ENCODE measurements at regions not wholly inside any gene's neighbourhood (a gene's known extent, or its start where the extent isn't known, plus 50 kb on each side); places are given as distances from the start of the nearest gene placed in this dataset.

DNA sequence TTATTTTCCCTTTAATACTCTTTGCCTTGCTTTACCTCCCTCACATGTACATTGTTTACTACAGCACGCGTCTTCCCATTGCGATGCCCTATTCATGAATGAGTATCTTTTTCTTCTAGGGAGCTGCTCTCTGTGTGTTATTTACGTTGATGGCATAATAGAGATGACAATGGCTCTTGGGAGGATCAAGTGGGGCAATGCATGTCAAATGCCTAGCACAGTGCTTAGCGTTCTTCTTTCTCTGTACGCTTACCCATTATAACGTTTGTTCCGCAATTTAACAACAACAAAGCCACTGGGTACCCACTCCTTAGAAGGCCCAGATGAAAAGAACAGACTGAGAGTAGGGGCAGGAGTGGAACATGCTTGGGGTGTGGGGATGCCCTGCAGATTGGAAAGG lies 271.6 kb upstream of the TNRC6C start:
- ATAC-seq (no peak), DNase-seq (ENCODE audit: low spot score) (no peak)
- ChIA-PET POLR2A (no interaction called here), CTCF (no interaction called here)
- Mint-ChIP-seq H3K9me3 (no peaks in the 10 kb centered on the region; the same call in 1 of the 2 replicates), H3K27me3 (ENCODE audit: low read depth) (peaks cover 2% of the 10 kb centered on the region; the same call in 1 of the 2 replicates), H3K4me3 (no peak overlapping the region), H3K4me1 (peaks cover 29% of the 10 kb centered on the region), H3K27ac (no peak overlapping the region), H3K36me3 (no peaks in the 10 kb centered on the region)
- TF ChIP-seq MXD4 (CRISPR knock-in tag; IDR thresholded peaks at IDR 0.05; ENCODE audit: borderline replicate concordance) (no peak), NFATC4 (CRISPR knock-in tag; IDR thresholded peaks at IDR 0.05) (no peak), KAT7 (CRISPR knock-in tag; IDR thresholded peaks at IDR 0.05; ENCODE audit: borderline replicate concordance) (no peak), OVOL2 (CRISPR knock-in tag; IDR thresholded peaks at IDR 0.05; ENCODE audit: borderline replicate concordance) (no peak), NFYB (CRISPR knock-in tag; conservative IDR thresholded peaks at IDR 0.05; ENCODE audit: low read depth) (no peak)
- TF ChIP-seq, protein P1, sequence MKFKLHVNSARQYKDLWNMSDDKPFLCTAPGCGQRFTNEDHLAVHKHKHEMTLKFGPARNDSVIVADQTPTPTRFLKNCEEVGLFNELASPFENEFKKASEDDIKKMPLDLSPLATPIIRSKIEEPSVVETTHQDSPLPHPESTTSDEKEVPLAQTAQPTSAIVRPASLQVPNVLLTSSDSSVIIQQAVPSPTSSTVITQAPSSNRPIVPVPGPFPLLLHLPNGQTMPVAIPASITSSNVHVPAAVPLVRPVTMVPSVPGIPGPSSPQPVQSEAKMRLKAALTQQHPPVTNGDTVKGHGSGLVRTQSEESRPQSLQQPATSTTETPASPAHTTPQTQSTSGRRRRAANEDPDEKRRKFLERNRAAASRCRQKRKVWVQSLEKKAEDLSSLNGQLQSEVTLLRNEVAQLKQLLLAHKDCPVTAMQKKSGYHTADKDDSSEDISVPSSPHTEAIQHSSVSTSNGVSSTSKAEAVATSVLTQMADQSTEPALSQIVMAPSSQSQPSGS (CRISPR knock-in tag; IDR thresholded peaks at IDR 0.05; ENCODE audit: borderline replicate concordance, low read depth) = no peak
- TF ChIP-seq, protein P2, sequence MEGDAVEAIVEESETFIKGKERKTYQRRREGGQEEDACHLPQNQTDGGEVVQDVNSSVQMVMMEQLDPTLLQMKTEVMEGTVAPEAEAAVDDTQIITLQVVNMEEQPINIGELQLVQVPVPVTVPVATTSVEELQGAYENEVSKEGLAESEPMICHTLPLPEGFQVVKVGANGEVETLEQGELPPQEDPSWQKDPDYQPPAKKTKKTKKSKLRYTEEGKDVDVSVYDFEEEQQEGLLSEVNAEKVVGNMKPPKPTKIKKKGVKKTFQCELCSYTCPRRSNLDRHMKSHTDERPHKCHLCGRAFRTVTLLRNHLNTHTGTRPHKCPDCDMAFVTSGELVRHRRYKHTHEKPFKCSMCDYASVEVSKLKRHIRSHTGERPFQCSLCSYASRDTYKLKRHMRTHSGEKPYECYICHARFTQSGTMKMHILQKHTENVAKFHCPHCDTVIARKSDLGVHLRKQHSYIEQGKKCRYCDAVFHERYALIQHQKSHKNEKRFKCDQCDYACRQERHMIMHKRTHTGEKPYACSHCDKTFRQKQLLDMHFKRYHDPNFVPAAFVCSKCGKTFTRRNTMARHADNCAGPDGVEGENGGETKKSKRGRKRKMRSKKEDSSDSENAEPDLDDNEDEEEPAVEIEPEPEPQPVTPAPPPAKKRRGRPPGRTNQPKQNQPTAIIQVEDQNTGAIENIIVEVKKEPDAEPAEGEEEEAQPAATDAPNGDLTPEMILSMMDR (IDR thresholded peaks at IDR 0.05) = no peak
- TF ChIP-seq, protein P3, sequence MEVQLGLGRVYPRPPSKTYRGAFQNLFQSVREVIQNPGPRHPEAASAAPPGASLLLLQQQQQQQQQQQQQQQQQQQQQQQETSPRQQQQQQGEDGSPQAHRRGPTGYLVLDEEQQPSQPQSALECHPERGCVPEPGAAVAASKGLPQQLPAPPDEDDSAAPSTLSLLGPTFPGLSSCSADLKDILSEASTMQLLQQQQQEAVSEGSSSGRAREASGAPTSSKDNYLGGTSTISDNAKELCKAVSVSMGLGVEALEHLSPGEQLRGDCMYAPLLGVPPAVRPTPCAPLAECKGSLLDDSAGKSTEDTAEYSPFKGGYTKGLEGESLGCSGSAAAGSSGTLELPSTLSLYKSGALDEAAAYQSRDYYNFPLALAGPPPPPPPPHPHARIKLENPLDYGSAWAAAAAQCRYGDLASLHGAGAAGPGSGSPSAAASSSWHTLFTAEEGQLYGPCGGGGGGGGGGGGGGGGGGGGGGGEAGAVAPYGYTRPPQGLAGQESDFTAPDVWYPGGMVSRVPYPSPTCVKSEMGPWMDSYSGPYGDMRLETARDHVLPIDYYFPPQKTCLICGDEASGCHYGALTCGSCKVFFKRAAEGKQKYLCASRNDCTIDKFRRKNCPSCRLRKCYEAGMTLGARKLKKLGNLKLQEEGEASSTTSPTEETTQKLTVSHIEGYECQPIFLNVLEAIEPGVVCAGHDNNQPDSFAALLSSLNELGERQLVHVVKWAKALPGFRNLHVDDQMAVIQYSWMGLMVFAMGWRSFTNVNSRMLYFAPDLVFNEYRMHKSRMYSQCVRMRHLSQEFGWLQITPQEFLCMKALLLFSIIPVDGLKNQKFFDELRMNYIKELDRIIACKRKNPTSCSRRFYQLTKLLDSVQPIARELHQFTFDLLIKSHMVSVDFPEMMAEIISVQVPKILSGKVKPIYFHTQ (CRISPR knock-in tag; IDR thresholded peaks at IDR 0.05) = no peak
- TF ChIP-seq, protein P4, sequence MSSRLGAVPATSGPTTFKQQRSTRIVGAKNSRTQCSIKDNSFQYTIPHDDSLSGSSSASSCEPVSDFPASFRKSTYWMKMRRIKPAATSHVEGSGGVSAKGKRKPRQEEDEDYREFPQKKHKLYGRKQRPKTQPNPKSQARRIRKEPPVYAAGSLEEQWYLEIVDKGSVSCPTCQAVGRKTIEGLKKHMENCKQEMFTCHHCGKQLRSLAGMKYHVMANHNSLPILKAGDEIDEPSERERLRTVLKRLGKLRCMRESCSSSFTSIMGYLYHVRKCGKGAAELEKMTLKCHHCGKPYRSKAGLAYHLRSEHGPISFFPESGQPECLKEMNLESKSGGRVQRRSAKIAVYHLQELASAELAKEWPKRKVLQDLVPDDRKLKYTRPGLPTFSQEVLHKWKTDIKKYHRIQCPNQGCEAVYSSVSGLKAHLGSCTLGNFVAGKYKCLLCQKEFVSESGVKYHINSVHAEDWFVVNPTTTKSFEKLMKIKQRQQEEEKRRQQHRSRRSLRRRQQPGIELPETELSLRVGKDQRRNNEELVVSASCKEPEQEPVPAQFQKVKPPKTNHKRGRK (CRISPR knock-in tag; IDR thresholded peaks at IDR 0.05; ENCODE audit: borderline replicate concordance) = no peak
- TF ChIP-seq, protein P5, sequence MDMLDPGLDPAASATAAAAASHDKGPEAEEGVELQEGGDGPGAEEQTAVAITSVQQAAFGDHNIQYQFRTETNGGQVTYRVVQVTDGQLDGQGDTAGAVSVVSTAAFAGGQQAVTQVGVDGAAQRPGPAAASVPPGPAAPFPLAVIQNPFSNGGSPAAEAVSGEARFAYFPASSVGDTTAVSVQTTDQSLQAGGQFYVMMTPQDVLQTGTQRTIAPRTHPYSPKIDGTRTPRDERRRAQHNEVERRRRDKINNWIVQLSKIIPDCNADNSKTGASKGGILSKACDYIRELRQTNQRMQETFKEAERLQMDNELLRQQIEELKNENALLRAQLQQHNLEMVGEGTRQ (CRISPR knock-in tag; IDR thresholded peaks at IDR 0.05) = no peak

DNA sequence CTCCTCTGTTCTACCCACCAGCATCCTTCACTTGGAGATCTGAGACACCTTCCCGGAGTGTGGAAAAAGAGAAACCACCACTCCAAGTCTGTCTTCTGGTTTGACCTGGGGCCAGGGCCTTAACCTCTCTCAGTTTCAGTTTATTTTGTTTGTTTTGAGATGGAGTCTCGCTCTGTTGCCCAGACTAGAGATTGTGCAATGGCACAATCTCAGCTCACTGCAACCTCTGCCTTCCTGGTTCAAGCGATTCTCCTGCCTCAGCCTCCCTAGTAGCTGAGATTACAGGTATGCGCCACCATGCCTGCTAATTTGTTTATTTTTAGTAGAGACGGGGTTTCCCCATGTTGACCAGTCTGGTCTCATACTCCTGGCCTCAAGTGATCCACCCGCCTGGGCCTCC lies 271.1 kb upstream of the TNRC6C start:
- Mint-ChIP-seq H3K27ac (no peak overlapping the region), H3K4me3 (no peak overlapping the region), H3K4me1 (peaks cover 29% of the 10 kb centered on the region), H3K36me3 (no peaks in the 10 kb centered on the region), H3K9me3 (no peaks in the 10 kb centered on the region; the same call in 1 of the 2 replicates), H3K27me3 (ENCODE audit: low read depth) (peaks cover 2% of the 10 kb centered on the region; the same call in 1 of the 2 replicates)
- ChIA-PET CTCF (no interaction called here), POLR2A (no interaction called here)
- DNase-seq (ENCODE audit: low spot score) (no peak), ATAC-seq (no peak)
- TF ChIP-seq, protein P6, sequence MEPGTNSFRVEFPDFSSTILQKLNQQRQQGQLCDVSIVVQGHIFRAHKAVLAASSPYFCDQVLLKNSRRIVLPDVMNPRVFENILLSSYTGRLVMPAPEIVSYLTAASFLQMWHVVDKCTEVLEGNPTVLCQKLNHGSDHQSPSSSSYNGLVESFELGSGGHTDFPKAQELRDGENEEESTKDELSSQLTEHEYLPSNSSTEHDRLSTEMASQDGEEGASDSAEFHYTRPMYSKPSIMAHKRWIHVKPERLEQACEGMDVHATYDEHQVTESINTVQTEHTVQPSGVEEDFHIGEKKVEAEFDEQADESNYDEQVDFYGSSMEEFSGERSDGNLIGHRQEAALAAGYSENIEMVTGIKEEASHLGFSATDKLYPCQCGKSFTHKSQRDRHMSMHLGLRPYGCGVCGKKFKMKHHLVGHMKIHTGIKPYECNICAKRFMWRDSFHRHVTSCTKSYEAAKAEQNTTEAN (CRISPR knock-in tag; IDR thresholded peaks at IDR 0.05) = no peak
- TF ChIP-seq, protein P7, sequence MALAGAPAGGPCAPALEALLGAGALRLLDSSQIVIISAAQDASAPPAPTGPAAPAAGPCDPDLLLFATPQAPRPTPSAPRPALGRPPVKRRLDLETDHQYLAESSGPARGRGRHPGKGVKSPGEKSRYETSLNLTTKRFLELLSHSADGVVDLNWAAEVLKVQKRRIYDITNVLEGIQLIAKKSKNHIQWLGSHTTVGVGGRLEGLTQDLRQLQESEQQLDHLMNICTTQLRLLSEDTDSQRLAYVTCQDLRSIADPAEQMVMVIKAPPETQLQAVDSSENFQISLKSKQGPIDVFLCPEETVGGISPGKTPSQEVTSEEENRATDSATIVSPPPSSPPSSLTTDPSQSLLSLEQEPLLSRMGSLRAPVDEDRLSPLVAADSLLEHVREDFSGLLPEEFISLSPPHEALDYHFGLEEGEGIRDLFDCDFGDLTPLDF (CRISPR knock-in tag; IDR thresholded peaks at IDR 0.05) = no peak
- TF ChIP-seq ATF1 (CRISPR knock-in tag; IDR thresholded peaks at IDR 0.05) (no peak), ZBTB21 (CRISPR knock-in tag; IDR thresholded peaks at IDR 0.05; ENCODE audit: borderline replicate concordance) (no peak), SMAD3 (CRISPR knock-in tag; IDR thresholded peaks at IDR 0.05; ENCODE audit: borderline replicate concordance) (no peak), RELA (CRISPR knock-in tag; IDR thresholded peaks at IDR 0.05; ENCODE audit: borderline replicate concordance) (no peak), OVOL2 (CRISPR knock-in tag; IDR thresholded peaks at IDR 0.05; ENCODE audit: borderline replicate concordance) (no peak), FOXJ3 (CRISPR knock-in tag; IDR thresholded peaks at IDR 0.05; ENCODE audit: borderline replicate concordance) (no peak)
- TF ChIP-seq, protein P8, sequence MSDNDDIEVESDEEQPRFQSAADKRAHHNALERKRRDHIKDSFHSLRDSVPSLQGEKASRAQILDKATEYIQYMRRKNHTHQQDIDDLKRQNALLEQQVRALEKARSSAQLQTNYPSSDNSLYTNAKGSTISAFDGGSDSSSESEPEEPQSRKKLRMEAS (CRISPR knock-in tag; IDR thresholded peaks at IDR 0.05) = no peak

All from WTC11 (cell line).